HUES48 (cell line): ENCODE measurements at regions not wholly inside any gene's neighbourhood (a gene's known extent, or its start where the extent isn't known, plus 50 kb on each side); places are given as distances from the start of the nearest gene placed in this dataset.

Source experiments
- H3K27ac ChIP-seq: one replicate; pipeline ENCODE4 v1.7.0; 2013; ENCODE audit warnings: low read depth, low read length, inconsistent platforms
- H3K27me3 ChIP-seq: 2 replicates; pipeline ENCODE4 v1.6.1; 2013; ENCODE audit warnings: mild to moderate bottlenecking, low read length; ENCODE audit not compliant: control insufficient read depth, insufficient read depth
- H3K36me3 ChIP-seq: 2 replicates; pipeline ENCODE4 v1.6.1; 2013; ENCODE audit warnings: low read length; ENCODE audit not compliant: control insufficient read depth, insufficient read depth
- H3K4me1 ChIP-seq: 2 replicates; pipeline ENCODE4 v1.6.1; 2013; ENCODE audit warnings: mild to moderate bottlenecking, low read length; ENCODE audit not compliant: control insufficient read depth, insufficient read depth
- H3K4me3 ChIP-seq: 2 replicates; pipeline ENCODE4 v1.5.1; 2013; ENCODE audit warnings: mild to moderate bottlenecking, low read depth, low read length
- H3K9ac ChIP-seq: 2 replicates; pipeline ENCODE4 v1.6.1; 2013; ENCODE audit warnings: mild to moderate bottlenecking, low read depth, low read length, moderate library complexity
- H3K9me3 ChIP-seq: 2 replicates; pipeline ENCODE4 v1.6.1; 2013; ENCODE audit warnings: low read length; ENCODE audit not compliant: control insufficient read depth, insufficient read depth

DNA sequence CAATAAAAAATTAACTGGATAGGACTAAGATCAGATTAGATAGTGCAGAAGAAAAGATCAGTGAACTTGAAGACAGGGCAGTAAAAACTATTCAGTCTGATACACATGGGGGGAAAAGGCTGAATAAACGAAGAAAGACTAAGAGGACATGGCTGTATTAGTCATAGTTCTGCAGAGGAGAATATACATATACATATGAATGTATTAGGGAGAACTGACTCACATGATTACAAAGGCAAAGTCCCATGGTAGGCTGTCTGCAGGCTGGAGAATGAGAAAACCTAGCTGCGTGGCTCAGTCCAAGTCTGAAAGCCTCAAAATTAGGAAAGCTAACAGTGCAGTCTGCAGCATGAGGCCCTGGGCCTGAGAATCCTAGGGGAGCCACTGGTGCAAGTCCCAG, 98.2 kb upstream of the GNAO1 start:
- H3K4me1 ChIP-seq = no peaks in the 10 kb centered on the region
- H3K4me3 ChIP-seq = no peak overlapping the region
- H3K9ac ChIP-seq = no peak overlapping the region
- H3K9me3 ChIP-seq = no peaks in the 10 kb centered on the region
- no peaks in the 10 kb centered on the region for H3K36me3 ChIP-seq
- no peaks in the 10 kb centered on the region for H3K27me3 ChIP-seq
- no peak overlapping the region for H3K27ac ChIP-seq

DNA sequence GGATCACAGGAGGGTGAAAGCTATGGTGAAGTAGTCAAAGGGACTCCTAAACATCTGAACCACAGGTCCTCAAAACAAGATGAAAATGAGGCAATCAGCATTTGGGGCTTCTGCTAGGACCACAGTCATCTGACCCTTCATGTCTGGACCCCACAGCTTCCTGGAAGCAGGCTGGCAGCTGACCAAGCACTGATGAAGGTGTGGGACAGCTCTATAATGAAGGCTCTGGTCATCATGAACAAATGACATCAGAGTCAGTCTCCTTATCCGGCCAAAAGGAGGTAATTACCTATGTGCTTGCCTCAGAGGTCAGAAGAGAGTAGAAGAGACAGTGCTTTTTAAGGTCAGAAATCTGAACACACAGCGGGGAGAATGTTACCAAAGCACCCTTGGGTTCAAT, 101.2 kb upstream of the GNAO1 start:
- no peak overlapping the region for H3K4me3 ChIP-seq
- no peak overlapping the region for H3K9ac ChIP-seq
- H3K27ac ChIP-seq = no peak overlapping the region
- H3K9me3 ChIP-seq = no peaks in the 10 kb centered on the region
- no peaks in the 10 kb centered on the region for H3K27me3 ChIP-seq
- no peaks in the 10 kb centered on the region for H3K4me1 ChIP-seq
- no peaks in the 10 kb centered on the region for H3K36me3 ChIP-seq

DNA sequence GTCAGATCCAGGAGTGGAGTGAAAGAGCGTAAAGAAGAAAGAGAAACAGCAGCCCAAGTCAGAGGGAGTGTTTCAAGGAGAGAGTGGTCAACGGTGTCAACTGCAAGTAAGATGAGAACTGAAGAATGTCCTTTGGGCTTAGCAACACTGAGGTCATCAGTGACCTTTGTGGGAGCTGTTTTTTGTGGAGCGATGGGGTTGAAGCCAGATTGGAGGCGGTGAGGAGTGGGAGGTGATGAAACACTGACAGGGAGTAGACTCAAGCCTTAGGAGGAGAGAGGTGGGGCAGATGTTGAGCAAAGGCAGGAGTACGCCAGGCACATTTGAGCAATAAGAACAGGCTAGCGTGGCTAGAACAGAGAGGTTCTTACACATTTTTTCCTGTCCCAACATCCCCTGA, 103.7 kb upstream of the GNAO1 start:
- H3K9ac ChIP-seq = no peak overlapping the region
- H3K27ac ChIP-seq = no peak overlapping the region
- H3K4me3 ChIP-seq = no peak overlapping the region
- H3K9me3 ChIP-seq = no peaks in the 10 kb centered on the region
- H3K36me3 ChIP-seq = no peaks in the 10 kb centered on the region
- H3K4me1 ChIP-seq = no peaks in the 10 kb centered on the region
- H3K27me3 ChIP-seq = no peaks in the 10 kb centered on the region

DNA sequence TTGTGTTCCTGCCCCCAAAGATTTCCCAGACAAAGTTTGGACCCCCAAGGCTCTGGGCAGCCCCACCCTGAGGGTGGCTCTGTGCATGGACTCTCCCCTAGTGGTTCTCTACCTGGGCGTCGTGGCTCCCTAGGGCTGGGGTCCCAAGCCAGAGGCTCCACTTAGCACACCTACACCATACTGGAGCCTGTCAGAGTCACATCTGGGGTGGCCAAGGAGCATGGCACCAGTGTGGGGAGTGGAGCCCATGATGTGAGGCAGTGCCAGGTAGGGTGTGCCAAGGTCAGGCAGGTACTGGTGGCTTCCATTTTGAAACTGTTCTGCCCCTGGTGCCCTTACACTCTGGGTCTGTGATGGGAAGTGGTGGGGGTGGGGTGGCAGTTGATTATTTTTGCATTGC, 109.9 kb upstream of the GNAO1 start:
- H3K4me1 ChIP-seq = no peaks in the 10 kb centered on the region
- no peak overlapping the region for H3K4me3 ChIP-seq
- H3K27me3 ChIP-seq = no peaks in the 10 kb centered on the region
- H3K9ac ChIP-seq = no peak overlapping the region
- H3K27ac ChIP-seq = no peak overlapping the region
- no peaks in the 10 kb centered on the region for H3K9me3 ChIP-seq
- H3K36me3 ChIP-seq = no peaks in the 10 kb centered on the region

DNA sequence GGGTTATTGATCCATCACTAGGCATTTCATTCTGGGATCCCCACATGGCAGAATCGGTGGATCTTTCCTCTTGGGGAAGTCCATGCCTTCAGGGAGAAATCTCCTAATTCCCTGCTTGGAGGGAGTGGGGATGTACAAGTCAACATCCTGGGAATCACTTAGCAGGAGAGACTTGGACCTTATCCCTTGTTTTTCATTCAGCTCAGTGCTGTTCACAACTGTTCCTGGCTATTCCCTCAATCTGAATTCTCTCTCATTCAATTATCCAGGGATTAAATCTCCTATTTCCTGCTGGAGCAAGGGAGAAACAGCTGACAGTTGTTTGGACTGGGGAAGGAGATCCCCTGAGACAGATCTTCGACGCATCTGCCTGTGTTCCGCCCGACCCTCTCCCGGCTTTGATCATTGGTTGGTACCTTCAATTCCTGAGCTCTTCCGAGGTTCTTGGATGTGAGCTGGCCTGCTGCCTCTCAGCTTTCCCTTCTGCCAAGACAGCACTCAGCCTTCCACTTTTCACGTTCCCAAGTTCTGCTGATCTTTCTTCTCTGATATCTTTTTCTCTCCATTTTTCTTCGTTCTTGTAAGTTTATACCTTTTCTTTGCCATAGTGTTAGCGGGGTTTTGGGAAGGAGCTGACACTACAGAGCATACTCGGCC, 115.4 kb upstream of the GNAO1 start:
- Histone ChIP-seq H3K9ac (no peak overlapping the region), H3K27me3 (no peaks in the 10 kb centered on the region), H3K27ac (no peak overlapping the region), H3K9me3 (no peaks in the 10 kb centered on the region), H3K36me3 (no peaks in the 10 kb centered on the region), H3K4me3 (no peak overlapping the region), H3K4me1 (no peaks in the 10 kb centered on the region)

DNA sequence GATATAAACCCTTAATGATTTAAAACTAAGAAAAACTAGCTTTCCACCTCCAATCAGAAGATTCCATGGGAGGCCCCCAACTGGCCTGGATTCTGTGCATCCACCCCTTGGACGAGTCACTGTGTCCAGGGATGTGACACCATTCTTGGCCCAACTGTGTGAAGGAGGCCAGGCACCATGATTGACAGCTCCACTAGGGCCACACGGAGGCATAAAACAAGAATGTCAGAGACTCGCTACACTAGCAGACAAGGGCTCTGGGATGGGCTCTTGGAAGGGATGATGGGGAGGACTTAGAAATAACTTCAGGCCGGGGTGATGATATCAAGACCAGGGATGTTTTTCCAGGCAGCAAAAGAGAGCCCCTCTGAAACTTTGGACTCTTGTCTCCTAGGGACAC, 117.8 kb upstream of the GNAO1 start:
- H3K36me3 ChIP-seq = no peaks in the 10 kb centered on the region
- no peaks in the 10 kb centered on the region for H3K27me3 ChIP-seq
- H3K4me1 ChIP-seq = no peaks in the 10 kb centered on the region
- no peak overlapping the region for H3K9ac ChIP-seq
- no peaks in the 10 kb centered on the region for H3K9me3 ChIP-seq
- H3K27ac ChIP-seq = no peak overlapping the region
- H3K4me3 ChIP-seq = no peak overlapping the region

DNA sequence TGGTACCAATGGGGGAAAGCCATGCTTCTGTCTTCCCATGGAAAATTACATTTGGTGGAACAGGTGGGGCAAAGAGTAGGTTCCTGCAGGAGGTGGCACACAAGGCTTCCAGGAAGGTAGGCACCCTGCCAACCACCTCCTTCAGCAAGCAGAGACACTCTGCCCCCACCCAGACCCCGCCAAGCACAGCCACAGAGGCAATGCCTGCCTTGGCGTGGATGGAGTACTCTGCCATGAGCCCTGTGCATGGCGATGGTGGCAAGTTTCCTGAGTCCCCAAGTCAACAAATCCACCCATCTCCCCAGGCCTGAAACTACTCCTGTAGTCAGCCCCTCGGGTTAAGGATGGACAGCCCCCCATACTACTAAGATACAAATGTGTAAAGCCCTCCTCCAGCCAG, 119.2 kb upstream of the GNAO1 start:
- H3K4me1 ChIP-seq = no peaks in the 10 kb centered on the region
- H3K27me3 ChIP-seq = no peaks in the 10 kb centered on the region
- no peak overlapping the region for H3K4me3 ChIP-seq
- H3K36me3 ChIP-seq = no peaks in the 10 kb centered on the region
- H3K27ac ChIP-seq = no peak overlapping the region
- no peak overlapping the region for H3K9ac ChIP-seq
- no peaks in the 10 kb centered on the region for H3K9me3 ChIP-seq

DNA sequence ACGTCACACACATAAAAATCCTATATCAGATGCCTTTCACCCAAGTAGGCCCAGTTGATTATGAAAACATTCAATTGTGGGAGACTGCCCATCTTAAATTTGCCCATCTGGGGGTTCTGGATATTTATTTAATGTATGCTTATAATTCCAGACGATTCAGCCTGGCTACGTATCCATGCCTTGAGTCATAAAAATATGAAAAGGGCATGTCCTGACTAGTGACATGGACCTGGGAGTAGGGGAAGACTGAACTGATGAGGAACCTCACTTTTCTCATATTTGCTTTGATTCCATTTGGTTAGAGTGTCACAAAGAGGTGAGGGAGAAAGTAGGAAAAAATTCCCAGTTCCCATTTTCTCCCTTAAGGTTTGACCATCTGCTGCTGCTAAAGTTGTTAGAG, 122.5 kb upstream of the GNAO1 start:
- Histone ChIP-seq H3K36me3 (no peaks in the 10 kb centered on the region), H3K9me3 (no peaks in the 10 kb centered on the region), H3K27me3 (no peaks in the 10 kb centered on the region), H3K4me1 (no peaks in the 10 kb centered on the region), H3K4me3 (no peak overlapping the region), H3K27ac (no peak overlapping the region), H3K9ac (no peak overlapping the region)

DNA sequence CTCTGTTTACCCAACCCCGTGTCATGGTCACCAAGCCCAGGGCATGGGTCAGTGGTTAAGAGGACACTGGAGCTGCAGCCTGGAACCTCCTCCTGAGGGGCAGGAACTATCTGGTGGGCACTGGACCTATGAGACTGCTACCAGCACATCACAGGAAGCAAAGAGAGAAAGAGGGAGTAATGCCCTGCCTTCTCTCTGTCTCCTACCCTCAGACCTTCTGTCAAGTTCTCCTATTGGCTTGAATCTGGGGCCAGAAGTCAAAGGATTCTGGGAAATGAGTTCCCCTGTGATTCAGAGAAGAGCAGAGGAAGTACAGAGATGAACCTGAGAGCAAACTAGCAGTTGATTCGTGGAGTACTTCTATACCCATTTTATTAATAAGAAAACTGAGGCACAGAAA, 123.0 kb upstream of the GNAO1 start:
- Histone ChIP-seq H3K9ac (no peak overlapping the region), H3K27ac (no peak overlapping the region), H3K9me3 (no peaks in the 10 kb centered on the region), H3K4me1 (no peaks in the 10 kb centered on the region), H3K36me3 (no peaks in the 10 kb centered on the region), H3K4me3 (no peak overlapping the region), H3K27me3 (no peaks in the 10 kb centered on the region)

DNA sequence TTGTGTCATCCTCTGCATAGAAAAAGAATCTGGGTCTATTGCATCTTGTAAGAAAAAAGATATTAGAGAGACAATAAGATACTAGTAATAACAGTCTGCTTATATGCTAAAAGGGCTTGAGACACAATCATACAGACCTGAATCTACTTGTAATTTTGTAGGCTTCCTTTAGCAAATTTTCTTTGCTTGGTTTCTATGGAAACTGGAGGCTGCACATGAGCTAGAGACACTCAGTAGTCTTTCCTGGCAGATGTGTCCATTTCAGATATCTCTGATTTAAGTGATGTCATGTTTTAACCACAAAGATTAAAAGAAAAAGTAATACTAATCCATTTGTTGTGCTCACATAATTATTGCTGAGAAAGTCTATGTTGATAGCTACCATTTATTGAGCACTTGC, 123.9 kb upstream of the GNAO1 start:
- Histone ChIP-seq H3K27ac (no peak overlapping the region), H3K4me3 (no peak overlapping the region), H3K9me3 (no peaks in the 10 kb centered on the region), H3K27me3 (no peaks in the 10 kb centered on the region), H3K4me1 (no peaks in the 10 kb centered on the region), H3K9ac (no peak overlapping the region), H3K36me3 (no peaks in the 10 kb centered on the region)

DNA sequence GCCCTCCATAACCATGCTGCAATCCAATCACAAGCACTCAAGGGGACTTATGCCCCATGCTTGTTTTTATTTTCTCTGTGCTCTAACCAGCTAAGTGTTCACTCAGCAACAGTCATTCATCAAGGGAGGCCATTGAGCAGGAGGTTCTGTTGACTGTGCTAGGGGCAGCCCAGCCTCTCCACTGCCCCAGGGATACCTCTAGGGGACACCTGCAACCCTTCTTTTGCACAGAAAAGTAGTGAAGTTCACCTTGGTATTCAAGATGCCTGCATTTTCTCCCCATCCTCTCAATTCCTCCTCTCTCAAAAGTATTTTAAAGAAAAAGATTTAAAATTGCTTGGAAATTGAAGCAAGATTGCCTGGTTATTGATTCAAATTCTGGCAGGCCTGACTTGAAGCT, 124.7 kb upstream of the GNAO1 start:
- no peaks in the 10 kb centered on the region for H3K36me3 ChIP-seq
- no peaks in the 10 kb centered on the region for H3K4me1 ChIP-seq
- no peak overlapping the region for H3K4me3 ChIP-seq
- H3K27me3 ChIP-seq = no peaks in the 10 kb centered on the region
- no peak overlapping the region for H3K9ac ChIP-seq
- H3K9me3 ChIP-seq = no peaks in the 10 kb centered on the region
- no peak overlapping the region for H3K27ac ChIP-seq

DNA sequence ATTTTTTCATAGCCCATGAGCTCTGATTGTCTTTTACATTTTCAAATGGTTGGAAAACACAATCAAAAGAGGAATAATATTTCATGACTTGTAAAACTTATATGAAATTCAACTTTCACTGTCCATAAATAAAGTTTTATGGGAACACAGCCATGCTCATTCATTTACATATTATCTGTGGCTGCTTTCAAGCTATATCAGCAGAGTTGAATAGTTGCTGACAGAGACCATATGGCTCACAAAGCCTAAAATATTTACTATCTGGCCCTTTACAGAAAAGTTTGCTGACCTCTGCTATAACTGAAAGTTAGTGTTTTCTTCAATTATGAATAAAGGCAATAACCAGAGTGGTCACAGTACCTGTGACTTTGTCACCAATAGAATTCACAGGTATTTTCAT, 128.2 kb upstream of the GNAO1 start:
- H3K4me1 ChIP-seq = no peaks in the 10 kb centered on the region

More for the DNA sequence above, 128.2 kb upstream of the GNAO1 start:
- no peaks in the 10 kb centered on the region for H3K36me3 ChIP-seq
- no peak overlapping the region for H3K9ac ChIP-seq
- H3K4me3 ChIP-seq = no peak overlapping the region
- no peaks in the 10 kb centered on the region for H3K9me3 ChIP-seq
- H3K27me3 ChIP-seq = no peaks in the 10 kb centered on the region
- H3K27ac ChIP-seq = no peak overlapping the region
